HG02571 (cell line): ENCODE measurements at regions not wholly inside any gene's neighbourhood (a gene's known extent, or its start where the extent isn't known, plus 50 kb on each side); places are given as distances from the start of the nearest gene placed in this dataset.

Experiments used
- ATAC-seq: cut with Tn5 transposase; IDR thresholded peaks from one replicate; pipeline ENCODE4 v1.9.1; 2021; ENCODE audit warnings: mild to moderate bottlenecking, moderate library complexity; ENCODE audit not compliant: unreplicated experiment

GRCh38 chr13:99027661-99028425 lies 50.0 kb upstream of the DOCK9 start:
- ATAC-seq, result no peak

- ATAC-seq, result no peak
Observed at GRCh38 chr13:99028890-99029289, 51.0 kb upstream of the DOCK9 start.

- ATAC-seq, result no peak
Observed at GRCh38 chr13:99029576-99029975, 51.7 kb upstream of the DOCK9 start.

- no peak for ATAC-seq
Observed at GRCh38 chr13:99030326-99030725, 52.5 kb upstream of the DOCK9 start.

GRCh38 chr13:99031832-99032231 lies 54.0 kb upstream of the DOCK9 start:
- no peak for ATAC-seq

GRCh38 chr13:99033814-99034213 lies 56.0 kb upstream of the DOCK9 start:
- ATAC-seq, result no peak

GRCh38 chr13:99034333-99035085 lies 56.6 kb upstream of the DOCK9 start:
- ATAC-seq, result no peak

GRCh38 chr13:99035715-99036114 lies 57.9 kb upstream of the DOCK9 start:
- ATAC-seq, result no peak

GRCh38 chr13:99037756-99038155 lies 59.9 kb upstream of the DOCK9 start:
- no peak for ATAC-seq

GRCh38 chr13:99039718-99040280 lies 61.9 kb upstream of the DOCK9 start:
- ATAC-seq, result no peak

GRCh38 chr13:99040536-99041131 lies 62.8 kb upstream of the DOCK9 start:
- no peak for ATAC-seq

GRCh38 chr13:99041337-99041736 lies 63.5 kb upstream of the DOCK9 start:
- ATAC-seq, result no peak

- peak; percentile 46 for ATAC-seq
Observed at GRCh38 chr13:99041788-99042187, 63.9 kb upstream of the DOCK9 start.

- ATAC-seq, result no peak
Observed at GRCh38 chr13:99042521-99043250, 64.8 kb upstream of the DOCK9 start.

GRCh38 chr13:99043831-99044231 lies 66.0 kb upstream of the DOCK9 start:
- no peak for ATAC-seq

GRCh38 chr13:99044764-99045163 lies 66.9 kb upstream of the DOCK9 start:
- no peak for ATAC-seq

- ATAC-seq, result no peak
Observed at GRCh38 chr13:99045396-99045795, 67.5 kb upstream of the DOCK9 start.

GRCh38 chr13:99046851-99047250 lies 69.0 kb upstream of the DOCK9 start:
- ATAC-seq, result no peak

GRCh38 chr13:99050983-99051488 lies 73.2 kb upstream of the DOCK9 start:
- no peak for ATAC-seq

GRCh38 chr13:99051768-99052455 lies 74.0 kb upstream of the DOCK9 start:
- ATAC-seq, result no peak
